DOHH2 (cell line): ENCODE measurements at regions not wholly inside any gene's neighbourhood (a gene's known extent, or its start where the extent isn't known, plus 50 kb on each side); places are given as distances from the start of the nearest gene placed in this dataset.

Experiments used
- H3F3A ChIP-seq: fragments of 200-600 bp; sonication (generic), shearing (Covaris generic); 2 replicates; pipeline ENCODE4 v1.6.0; 2016; ENCODE audit warnings: antibody characterized with exemption, mild to moderate bottlenecking; ENCODE audit not compliant: control insufficient read depth, insufficient read depth
- H3K27ac ChIP-seq: fragments of 200-600 bp; sonication (generic); 2 replicates; pipeline ENCODE4 v1.5.1; 2014; ENCODE audit warnings: low read depth, mild to moderate bottlenecking, low read length, moderate library complexity
- H3K27me3 ChIP-seq: fragments of 200-600 bp; sonication (generic); 2 replicates; pipeline ENCODE4 v1.6.1; 2014; ENCODE audit warnings: mild to moderate bottlenecking, low read length, mixed read lengths; ENCODE audit not compliant: control insufficient read depth
- H3K36me3 ChIP-seq: fragments of 200-600 bp; sonication (generic); 2 replicates; pipeline ENCODE4 v1.6.1; 2014; ENCODE audit warnings: mild to moderate bottlenecking, low read length, moderate library complexity, mixed read lengths; ENCODE audit not compliant: control insufficient read depth
- H3K4me1 ChIP-seq: fragments of 200-600 bp; sonication (generic); 2 replicates; pipeline ENCODE4 v1.6.1; 2014; ENCODE audit warnings: mild to moderate bottlenecking, low read length, mixed read lengths; ENCODE audit not compliant: control insufficient read depth
- H3K4me2 ChIP-seq: fragments of 200-600 bp; sonication (generic); 2 replicates; pipeline ENCODE4 v1.6.0; 2014; ENCODE audit warnings: mild to moderate bottlenecking, low read length, moderate library complexity
- H3K4me3 ChIP-seq: fragments of 200-600 bp; sonication (generic); 2 replicates; pipeline ENCODE4 v1.5.1; 2014; ENCODE audit warnings: mild to moderate bottlenecking, low read length, mixed read lengths
- H3K79me2 ChIP-seq: fragments of 200-600 bp; sonication (generic); 2 replicates; pipeline ENCODE4 v1.6.1; 2014; ENCODE audit warnings: mild to moderate bottlenecking, low read length, mixed read lengths; ENCODE audit not compliant: control insufficient read depth
- H3K9me2 ChIP-seq: fragments of 200-600 bp; sonication (generic); replicated peaks from 2 replicates; pipeline ENCODE4 v1.6.1; 2014; ENCODE audit warnings: mild to moderate bottlenecking, low read length, mixed read lengths; ENCODE audit not compliant: control insufficient read depth
- H3K9me3 ChIP-seq: fragments of 200-600 bp; sonication (generic); 2 replicates; pipeline ENCODE4 v1.6.1; 2014; ENCODE audit warnings: antibody characterized with exemption, low read length, mixed read lengths; ENCODE audit not compliant: control insufficient read depth, insufficient read depth
- H4K20me1 ChIP-seq: fragments of 200-600 bp; sonication (generic); 2 replicates; pipeline ENCODE4 v1.6.0; 2014; ENCODE audit warnings: low read depth, mild to moderate bottlenecking, antibody characterized with exemption, low read length, moderate library complexity; ENCODE audit not compliant: control insufficient read depth, insufficient read depth
- EZH2phosphoT487 ChIP-seq: fragments of 200-600 bp; sonication (generic); IDR thresholded peaks from 2 replicates; pipeline ENCODE4 v1.6.1; 2017; ENCODE audit warnings: borderline replicate concordance, mild to moderate bottlenecking, antibody characterized with exemption, low read length, moderate library complexity, mixed read lengths
- TF ChIP-seq, protein P1 (sequence below): fragments of 200-600 bp; sonication (generic); IDR thresholded peaks from one replicate; pipeline ENCODE4 v1.5.1; 2014; ENCODE audit warnings: antibody characterized with exemption, mild to moderate bottlenecking, low read depth, low read length; ENCODE audit not compliant: poor library complexity, severe bottlenecking

DNA sequence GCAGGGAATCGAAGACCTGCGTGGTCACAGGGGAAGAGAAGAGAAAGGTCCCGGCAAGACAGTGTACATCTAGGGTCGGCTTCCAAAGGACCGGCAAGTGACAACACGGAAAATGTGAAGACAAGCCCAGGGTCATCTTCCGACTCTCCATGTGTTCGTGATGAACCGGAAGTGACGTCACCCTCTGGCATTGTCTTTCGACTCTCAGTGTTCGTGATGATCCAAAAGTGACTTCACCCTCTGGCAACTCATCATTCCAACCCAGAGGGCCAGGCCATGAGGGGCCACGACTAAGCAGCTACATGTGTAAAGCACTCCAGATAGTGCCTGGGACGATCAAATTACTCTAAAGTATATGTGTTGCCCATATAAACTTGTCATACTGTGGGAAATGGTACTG lies 290.8 kb downstream of the THBS2 start:
- H3K9me3 ChIP-seq, result no peaks in the 10 kb centered on the region
- H4K20me1 ChIP-seq, result no peaks in the 10 kb centered on the region
- H3K4me1 ChIP-seq, result no peaks in the 10 kb centered on the region
- H3K79me2 ChIP-seq, result no peaks in the 10 kb centered on the region
- no peak overlapping the region for H3K27ac ChIP-seq
- H3F3A ChIP-seq, result no peaks in the 10 kb centered on the region
- no peaks in the 10 kb centered on the region for H3K36me3 ChIP-seq
- H3K4me2 ChIP-seq, result no peak overlapping the region
- H3K4me3 ChIP-seq, result no peak overlapping the region
- TF ChIP-seq, protein P1, sequence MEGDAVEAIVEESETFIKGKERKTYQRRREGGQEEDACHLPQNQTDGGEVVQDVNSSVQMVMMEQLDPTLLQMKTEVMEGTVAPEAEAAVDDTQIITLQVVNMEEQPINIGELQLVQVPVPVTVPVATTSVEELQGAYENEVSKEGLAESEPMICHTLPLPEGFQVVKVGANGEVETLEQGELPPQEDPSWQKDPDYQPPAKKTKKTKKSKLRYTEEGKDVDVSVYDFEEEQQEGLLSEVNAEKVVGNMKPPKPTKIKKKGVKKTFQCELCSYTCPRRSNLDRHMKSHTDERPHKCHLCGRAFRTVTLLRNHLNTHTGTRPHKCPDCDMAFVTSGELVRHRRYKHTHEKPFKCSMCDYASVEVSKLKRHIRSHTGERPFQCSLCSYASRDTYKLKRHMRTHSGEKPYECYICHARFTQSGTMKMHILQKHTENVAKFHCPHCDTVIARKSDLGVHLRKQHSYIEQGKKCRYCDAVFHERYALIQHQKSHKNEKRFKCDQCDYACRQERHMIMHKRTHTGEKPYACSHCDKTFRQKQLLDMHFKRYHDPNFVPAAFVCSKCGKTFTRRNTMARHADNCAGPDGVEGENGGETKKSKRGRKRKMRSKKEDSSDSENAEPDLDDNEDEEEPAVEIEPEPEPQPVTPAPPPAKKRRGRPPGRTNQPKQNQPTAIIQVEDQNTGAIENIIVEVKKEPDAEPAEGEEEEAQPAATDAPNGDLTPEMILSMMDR, result no peak
- TF ChIP-seq EZH2phosphoT487, result no peak
- H3K9me2 ChIP-seq, result no peaks in the 10 kb centered on the region
- H3K27me3 ChIP-seq, result no peaks in the 10 kb centered on the region

DNA sequence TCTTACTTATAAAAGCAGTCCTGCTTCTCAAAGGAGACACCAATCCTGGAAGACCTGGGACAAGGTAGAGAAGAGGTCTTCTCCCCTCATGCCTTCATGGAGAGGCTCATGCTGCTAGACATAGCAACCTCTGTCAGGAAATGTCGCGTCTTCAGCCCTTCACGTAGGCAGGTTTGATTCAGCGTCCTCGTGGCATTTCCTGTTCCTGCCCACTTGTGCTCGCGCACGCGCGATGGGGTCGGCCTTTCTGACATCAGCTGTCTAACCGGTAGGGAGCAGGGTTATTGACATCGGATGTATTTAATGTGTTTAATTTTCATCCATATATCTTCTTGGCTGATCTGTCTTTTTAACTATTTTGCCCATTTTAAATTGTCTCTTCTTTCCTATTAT lies 292.4 kb downstream of the THBS2 start:
- H3K27ac ChIP-seq, result no peak overlapping the region
- no peak overlapping the region for H3K4me2 ChIP-seq
- TF ChIP-seq, protein P1, result no peak
- no peak for TF ChIP-seq EZH2phosphoT487
- no peak overlapping the region for H3K4me3 ChIP-seq
- no peaks in the 10 kb centered on the region for H3K36me3 ChIP-seq
- no peaks in the 10 kb centered on the region for H3K27me3 ChIP-seq
- no peaks in the 10 kb centered on the region for H3K4me1 ChIP-seq
- H3K9me2 ChIP-seq, result no peaks in the 10 kb centered on the region
- H3K9me3 ChIP-seq, result no peaks in the 10 kb centered on the region
- no peaks in the 10 kb centered on the region for H3K79me2 ChIP-seq
- H3F3A ChIP-seq, result no peaks in the 10 kb centered on the region
- H4K20me1 ChIP-seq, result no peaks in the 10 kb centered on the region

DNA sequence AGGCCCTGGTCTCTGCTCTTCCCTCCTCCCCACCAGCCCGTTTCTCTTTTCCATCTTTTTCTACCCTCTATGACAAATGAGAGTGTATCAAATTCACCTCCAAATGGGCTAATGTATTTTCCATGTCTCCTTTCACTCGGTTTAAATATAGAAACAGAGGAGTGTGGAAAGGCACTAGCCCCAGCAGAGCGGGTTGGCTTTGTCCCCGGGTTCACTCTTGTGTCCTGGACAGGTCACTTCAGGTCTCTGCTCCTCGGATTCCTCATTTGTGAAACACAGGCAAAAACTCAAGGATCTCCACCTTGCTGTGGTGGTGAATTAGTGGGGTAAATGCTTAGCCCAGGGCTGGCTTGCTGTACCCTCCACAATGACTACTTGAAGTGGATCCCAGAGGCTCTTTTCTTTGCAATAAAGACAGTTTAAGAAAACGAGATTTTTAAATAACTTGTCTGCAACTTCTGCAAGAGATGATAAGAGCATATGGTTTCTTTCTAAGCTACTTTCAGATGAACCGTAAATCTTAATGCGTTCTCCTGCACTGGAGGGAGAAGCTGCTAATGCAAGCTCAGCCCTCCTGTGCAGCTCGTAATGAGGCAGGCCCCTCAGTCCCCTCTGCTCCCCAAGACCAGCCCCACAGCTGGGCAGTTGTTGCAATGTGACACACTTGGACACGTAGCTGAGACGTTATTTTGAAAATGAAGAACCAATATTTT lies 292.9 kb downstream of the THBS2 start:
- Histone ChIP-seq H4K20me1 (no peaks in the 10 kb centered on the region), H3K4me1 (no peaks in the 10 kb centered on the region), H3K79me2 (no peaks in the 10 kb centered on the region), H3K27me3 (no peaks in the 10 kb centered on the region), H3F3A (no peaks in the 10 kb centered on the region), H3K27ac (no peak overlapping the region), H3K36me3 (no peaks in the 10 kb centered on the region), H3K9me2 (no peaks in the 10 kb centered on the region), H3K9me3 (no peaks in the 10 kb centered on the region), H3K4me3 (no peak overlapping the region), H3K4me2 (no peak overlapping the region)
- no peak for TF ChIP-seq EZH2phosphoT487
- TF ChIP-seq, protein P1, result no peak
